Mesendoderm (in vitro differentiated cells): ENCODE measurements at regions not wholly inside any gene's neighbourhood (a gene's known extent, or its start where the extent isn't known, plus 50 kb on each side); places are given as distances from the start of the nearest gene placed in this dataset.

Experiments used
- DNase-seq: peaks from one replicate; pipeline ENCODE4 v3.0.0; 2013
- H2AK5ac ChIP-seq: 2 replicates; pipeline ENCODE4 v1.6.1; 2013; ENCODE audit warnings: low read length, inconsistent platforms
- H2BK120ac ChIP-seq: 2 replicates; pipeline ENCODE4 v1.6.1; 2013; ENCODE audit warnings: low read depth, mild to moderate bottlenecking, low read length, moderate library complexity, mixed read lengths
- H2BK15ac ChIP-seq: replicated peaks from 2 replicates; pipeline ENCODE4 v1.6.1; 2013; ENCODE audit warnings: low read depth, mild to moderate bottlenecking, moderate library complexity
- H2BK5ac ChIP-seq: 2 replicates; pipeline ENCODE4 v1.6.1; 2013; ENCODE audit warnings: low read length, inconsistent platforms
- H3K18ac ChIP-seq: 2 replicates; pipeline ENCODE4 v1.6.1; 2013; ENCODE audit warnings: mild to moderate bottlenecking, low read length, mixed read lengths
- H3K23ac ChIP-seq: one replicate; pipeline ENCODE4 v1.6.1; 2013; ENCODE audit warnings: low read length
- H3K27ac ChIP-seq: 2 replicates; pipeline ENCODE4 v1.5.1; 2013; ENCODE audit warnings: low read depth, mild to moderate bottlenecking, inconsistent platforms, low read length, moderate library complexity
- H3K27me3 ChIP-seq: 2 replicates; pipeline ENCODE4 v1.6.1; 2013; ENCODE audit warnings: low read length, control low read depth, mild to moderate bottlenecking, inconsistent platforms; ENCODE audit not compliant: insufficient read depth, poor library complexity
- H3K36me3 ChIP-seq: 2 replicates; pipeline ENCODE4 v1.6.1; 2013; ENCODE audit warnings: low read length, inconsistent platforms; ENCODE audit not compliant: control insufficient read depth, insufficient read depth
- H3K4ac ChIP-seq: one replicate; pipeline ENCODE4 v1.6.1; 2013; ENCODE audit warnings: low read depth, mild to moderate bottlenecking, low read length, moderate library complexity
- H3K4me1 ChIP-seq: 2 replicates; pipeline ENCODE4 v1.6.1; 2013; ENCODE audit warnings: low read depth, low read length, inconsistent platforms; ENCODE audit not compliant: control insufficient read depth
- H3K4me2 ChIP-seq: 2 replicates; pipeline ENCODE4 v1.6.1; 2013; ENCODE audit warnings: low read length
- H3K4me3 ChIP-seq: 2 replicates; pipeline ENCODE4 v1.5.1; 2013; ENCODE audit warnings: mild to moderate bottlenecking, low read length
- H3K56ac ChIP-seq: one replicate; pipeline ENCODE4 v1.6.1; 2013; ENCODE audit warnings: low read length
- H3K79me1 ChIP-seq: 2 replicates; pipeline ENCODE4 v1.6.1; 2013; ENCODE audit warnings: low read length, inconsistent platforms
- H3K79me2 ChIP-seq: 2 replicates; pipeline ENCODE4 v1.6.1; 2013; ENCODE audit warnings: mild to moderate bottlenecking, low read length; ENCODE audit not compliant: control insufficient read depth, insufficient read depth
- H3K9ac ChIP-seq: 2 replicates; pipeline ENCODE4 v1.6.1; 2013; ENCODE audit warnings: low read length, inconsistent platforms
- H4K5ac ChIP-seq: one replicate; pipeline ENCODE4 v1.6.1; 2013; ENCODE audit warnings: low read length
- H4K8ac ChIP-seq: one replicate; pipeline ENCODE4 v1.6.1; 2013; ENCODE audit warnings: low read depth, mild to moderate bottlenecking, control low read depth, low read length, moderate library complexity
- WGBS: extraction: QIAGEN DNeasy Blood & Tissue Kit; methylation state at CpG from one replicate; pipeline ENCODE4 v1.1.7; 2013; ENCODE audit warnings: low lambda C conversion rate, missing lambda C conversion rate; ENCODE audit not compliant: insufficient coverage; ENCODE audit errors: extremely low coverage; 5-methylcytosine and 5-hydroxymethylcytosine counted together

DNA sequence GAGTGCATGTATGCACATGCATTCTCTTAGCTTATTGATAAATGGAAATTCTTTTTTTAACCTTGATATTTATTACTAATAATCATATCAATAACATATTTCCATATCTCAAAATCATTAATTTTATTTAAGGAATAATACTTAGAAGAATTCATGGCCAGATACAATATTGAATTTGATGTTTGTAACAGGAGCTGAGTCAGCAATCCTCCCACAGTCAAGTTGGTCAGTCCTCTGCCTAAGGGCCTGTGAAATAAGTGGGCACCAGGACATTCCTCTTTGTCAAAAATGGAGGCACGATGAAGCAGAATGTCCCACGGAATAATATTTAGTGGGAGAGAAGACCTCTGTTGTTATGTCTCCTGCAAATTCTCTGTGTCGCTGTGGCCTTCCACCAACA is 148.6 kb downstream of the LRRC70 start:
- no peak overlapping the region for H3K4me3 ChIP-seq
- no peak overlapping the region for H2BK5ac ChIP-seq
- H3K79me1 ChIP-seq, result no peaks in the 10 kb centered on the region
- H3K79me2 ChIP-seq, result no peaks in the 10 kb centered on the region
- no peak overlapping the region for H3K4me2 ChIP-seq
- no peak overlapping the region for H2AK5ac ChIP-seq
- no peak overlapping the region for H3K18ac ChIP-seq
- H3K27ac ChIP-seq, result no peak overlapping the region
- no peak overlapping the region for H2BK120ac ChIP-seq
- H4K5ac ChIP-seq, result no peak overlapping the region
- no peak overlapping the region for H4K8ac ChIP-seq
- no peaks in the 10 kb centered on the region for H3K36me3 ChIP-seq
- no peak overlapping the region for H3K56ac ChIP-seq
- H3K9ac ChIP-seq, result no peak overlapping the region
- H3K23ac ChIP-seq, result no peak overlapping the region
- no peak overlapping the region for H3K4ac ChIP-seq
- H3K27me3 ChIP-seq, result no peaks in the 10 kb centered on the region
- WGBS, result no CpG with 5 or more reads among the region's 3 CpGs
- no peak overlapping the region for H2BK15ac ChIP-seq
- no peaks in the 10 kb centered on the region for H3K4me1 ChIP-seq
- no peak for DNase-seq

DNA sequence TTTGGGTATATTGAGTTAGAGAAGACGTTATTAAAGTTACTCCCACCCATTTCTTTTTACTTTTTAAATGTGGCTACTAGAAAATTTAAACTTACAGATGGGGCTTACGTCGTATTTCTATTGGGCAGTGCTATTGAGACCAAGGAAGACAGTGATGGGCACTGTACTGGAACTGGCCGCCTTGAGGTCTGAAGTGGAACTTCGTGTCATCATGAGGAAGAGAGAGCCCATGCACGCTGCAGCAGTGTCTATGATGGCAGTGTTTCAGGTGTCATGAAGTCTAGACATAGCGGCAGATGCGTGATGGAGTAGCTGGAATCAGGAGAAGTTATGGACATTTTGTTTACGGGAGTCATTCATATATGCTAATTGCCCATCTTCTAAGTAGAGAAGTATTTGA is 143.7 kb downstream of the LRRC70 start:
- Histone ChIP-seq H3K9ac (no peak overlapping the region), H3K4me3 (no peak overlapping the region), H3K23ac (no peak overlapping the region), H3K4me1 (peaks cover 5% of the 10 kb centered on the region), H2BK5ac (no peak overlapping the region), H4K8ac (no peak overlapping the region), H2BK15ac (no peak overlapping the region), H4K5ac (no peak overlapping the region), H2AK5ac (no peak overlapping the region), H3K27ac (no peak overlapping the region), H3K79me2 (no peaks in the 10 kb centered on the region), H3K36me3 (no peaks in the 10 kb centered on the region), H3K56ac (no peak overlapping the region), H3K4me2 (no peak overlapping the region), H3K27me3 (no peaks in the 10 kb centered on the region), H3K18ac (no peak overlapping the region), H3K79me1 (no peaks in the 10 kb centered on the region), H2BK120ac (no peak overlapping the region), H3K4ac (no peak overlapping the region)
- peak; percentile 32 for DNase-seq
- WGBS, result 100% methylated on average over 1 of the region's 9 CpGs

DNA sequence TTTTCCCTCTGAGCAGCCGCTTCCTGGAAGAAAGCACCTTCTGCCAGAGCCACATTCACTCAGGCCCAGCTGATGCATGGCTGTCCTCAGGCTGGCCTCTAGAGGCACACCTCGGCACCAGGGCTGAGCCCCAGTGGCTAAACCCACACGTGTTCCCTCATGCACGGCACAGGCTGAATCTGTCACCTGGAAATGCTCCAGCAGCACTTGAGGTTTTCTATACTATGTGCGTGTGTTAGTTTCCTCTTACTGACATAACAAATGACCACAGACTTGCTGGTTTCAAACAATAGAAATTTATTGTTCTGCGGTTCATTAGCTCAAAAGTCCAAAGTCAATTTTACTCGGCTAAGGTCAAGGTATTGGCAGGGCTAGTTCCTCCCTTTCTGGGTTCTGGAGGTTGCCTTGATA is 141.4 kb downstream of the LRRC70 start:
- Histone ChIP-seq H3K79me1 (no peaks in the 10 kb centered on the region), H2AK5ac (no peak overlapping the region), H3K4me2 (no peak overlapping the region), H4K8ac (no peak overlapping the region), H3K18ac (no peak overlapping the region), H3K23ac (no peak overlapping the region), H3K4ac (no peak overlapping the region), H3K4me1 (peaks cover 7% of the 10 kb centered on the region), H3K56ac (no peak overlapping the region), H3K79me2 (no peaks in the 10 kb centered on the region), H3K9ac (no peak overlapping the region), H3K27ac (no peak overlapping the region), H4K5ac (no peak overlapping the region), H2BK5ac (no peak overlapping the region), H2BK15ac (no peak overlapping the region), H2BK120ac (no peak overlapping the region), H3K27me3 (no peaks in the 10 kb centered on the region), H3K36me3 (no peaks in the 10 kb centered on the region), H3K4me3 (no peak overlapping the region)
- WGBS, result no CpG with 5 or more reads among the region's 7 CpGs
- peak; percentile 76 for DNase-seq

DNA sequence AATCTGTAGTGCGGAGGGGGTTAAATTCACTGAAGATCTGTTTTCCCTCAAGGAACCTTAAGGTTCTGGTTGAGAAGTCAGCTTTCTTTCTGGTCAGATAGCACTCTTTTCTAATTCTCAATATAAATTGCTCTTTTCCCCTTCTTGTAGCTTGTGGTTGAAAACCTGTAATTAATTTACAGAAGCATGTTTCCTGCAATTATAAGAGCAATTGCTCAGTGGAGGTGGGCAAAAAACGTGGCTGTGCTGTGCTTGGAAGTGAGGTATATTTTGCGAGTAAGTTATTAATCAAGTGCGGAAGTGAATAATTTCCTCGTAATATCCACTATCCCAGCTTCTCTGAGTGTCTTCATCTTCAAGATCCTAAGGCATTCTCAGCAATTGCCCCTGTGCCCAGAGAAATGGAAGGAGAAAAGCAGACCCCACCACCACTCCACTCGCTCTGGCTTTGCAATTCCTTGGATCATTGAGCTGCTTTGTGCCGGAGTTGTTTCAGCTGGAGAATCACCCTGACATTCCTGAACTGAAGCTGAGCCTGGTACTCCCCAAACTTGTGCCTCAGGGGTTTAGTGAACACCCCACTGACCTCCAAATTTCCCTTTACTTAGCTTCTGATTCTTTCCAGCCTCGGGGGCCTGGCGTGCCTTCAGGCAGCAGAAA is 140.6 kb downstream of the LRRC70 start:
- Histone ChIP-seq H3K79me2 (no peaks in the 10 kb centered on the region), H3K4me1 (peaks cover 7% of the 10 kb centered on the region), H2BK15ac (no peak overlapping the region), H2AK5ac (no peak overlapping the region), H3K4me2 (no peak overlapping the region), H3K56ac (no peak overlapping the region), H3K18ac (peak overlapping the region; percentile 44), H3K4ac (no peak overlapping the region), H2BK5ac (no peak overlapping the region), H2BK120ac (no peak overlapping the region), H4K5ac (no peak overlapping the region), H3K79me1 (no peaks in the 10 kb centered on the region), H3K36me3 (no peaks in the 10 kb centered on the region), H3K9ac (no peak overlapping the region), H4K8ac (no peak overlapping the region), H3K23ac (no peak overlapping the region), H3K27me3 (no peaks in the 10 kb centered on the region), H3K27ac (no peak overlapping the region), H3K4me3 (no peak overlapping the region)
- WGBS, result no CpG with 5 or more reads among the region's 9 CpGs
- no peak for DNase-seq

DNA sequence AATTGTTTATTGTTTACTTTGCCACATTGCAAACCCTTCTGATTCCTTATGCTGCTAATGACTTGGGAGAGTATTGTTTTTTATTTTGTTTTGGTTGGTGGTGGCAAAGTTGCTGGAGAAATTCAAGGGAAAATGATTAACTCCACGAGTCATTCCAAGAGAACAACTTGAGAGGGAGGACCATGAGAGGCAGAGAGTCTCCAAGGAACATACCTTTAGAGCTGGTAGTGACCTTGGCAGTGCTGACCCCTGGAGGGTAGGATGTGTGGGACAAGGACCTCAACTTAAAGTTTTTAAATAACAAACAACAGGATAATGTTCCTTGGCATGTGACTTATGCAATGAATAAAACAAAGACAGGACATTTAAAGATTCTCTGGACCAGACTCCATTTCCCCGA is 139.7 kb downstream of the LRRC70 start:
- Histone ChIP-seq H3K27ac (peak overlapping the region; percentile 71), H3K36me3 (no peaks in the 10 kb centered on the region), H4K5ac (no peak overlapping the region), H2BK15ac (no peak overlapping the region), H3K79me2 (no peaks in the 10 kb centered on the region), H3K4me1 (peaks cover 7% of the 10 kb centered on the region), H2BK120ac (no peak overlapping the region), H3K27me3 (no peaks in the 10 kb centered on the region), H4K8ac (no peak overlapping the region), H3K18ac (no peak overlapping the region), H3K79me1 (no peaks in the 10 kb centered on the region), H2BK5ac (no peak overlapping the region), H3K23ac (no peak overlapping the region), H3K4me2 (no peak overlapping the region), H3K4me3 (no peak overlapping the region), H3K9ac (no peak overlapping the region), H3K56ac (no peak overlapping the region), H2AK5ac (no peak overlapping the region), H3K4ac (no peak overlapping the region)
- WGBS, result no CpG with 5 or more reads among the region's 2 CpGs
- DNase-seq, result peak; percentile 84

DNA sequence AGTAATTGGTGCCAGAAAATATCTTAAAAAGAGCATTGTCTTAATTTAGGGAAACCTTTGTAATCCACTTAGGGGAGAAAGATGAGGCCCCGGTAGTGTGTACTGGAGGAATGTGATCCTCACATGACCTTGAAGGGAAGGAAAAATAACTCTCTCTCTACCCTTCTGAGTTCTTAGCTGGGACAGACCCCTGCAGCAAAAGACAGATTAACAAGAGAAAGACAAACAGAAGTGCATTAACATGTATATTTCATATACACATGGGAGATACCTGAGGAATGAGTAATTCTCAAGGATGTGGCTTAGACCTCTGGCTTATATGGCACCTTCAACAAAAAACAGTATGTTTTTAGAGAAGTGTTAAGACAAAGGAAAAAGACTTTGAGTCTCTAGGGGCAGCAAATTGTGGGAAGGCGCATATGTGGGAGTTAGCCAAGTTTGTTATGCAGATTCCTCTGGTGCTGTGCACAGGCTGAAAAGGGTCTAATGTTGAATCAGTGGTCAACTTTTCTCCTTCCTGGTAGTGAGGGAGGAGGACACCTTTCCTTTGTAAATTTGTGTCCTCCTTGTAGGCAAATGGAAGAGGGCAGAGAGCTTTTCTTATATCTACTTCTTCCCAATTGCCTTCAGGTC is 138.8 kb downstream of the LRRC70 start:
- no peak overlapping the region for H3K4ac ChIP-seq
- H3K56ac ChIP-seq, result peak overlapping the region; percentile 1
- H2BK120ac ChIP-seq, result no peak overlapping the region
- H3K4me1 ChIP-seq, result peaks cover 7% of the 10 kb centered on the region
- H3K18ac ChIP-seq, result no peak overlapping the region
- H4K5ac ChIP-seq, result no peak overlapping the region
- H3K79me1 ChIP-seq, result no peaks in the 10 kb centered on the region
- DNase-seq, result peak; percentile 63
- no CpG with 5 or more reads among the region's 2 CpGs for WGBS
- H3K23ac ChIP-seq, result no peak overlapping the region
- no peak overlapping the region for H4K8ac ChIP-seq
- no peak overlapping the region for H2AK5ac ChIP-seq
- no peak overlapping the region for H3K9ac ChIP-seq
- H3K27me3 ChIP-seq, result no peaks in the 10 kb centered on the region
- peak overlapping the region; percentile 71 for H3K27ac ChIP-seq
- no peak overlapping the region for H2BK15ac ChIP-seq
- no peak overlapping the region for H3K4me3 ChIP-seq
- no peak overlapping the region for H2BK5ac ChIP-seq
- H3K4me2 ChIP-seq, result no peak overlapping the region
- H3K79me2 ChIP-seq, result no peaks in the 10 kb centered on the region
- no peaks in the 10 kb centered on the region for H3K36me3 ChIP-seq
